ENCODE measurements at regions not wholly inside any gene's neighbourhood (a gene's known extent, or its start where the extent isn't known, plus 50 kb on each side); places are given as distances from the start of the nearest gene placed in this dataset.

- TF ChIP-seq CTCF (conservative IDR thresholded peaks at IDR 0.05; ENCODE audit: low read length) (no peak), EZH2phosphoT487 (IDR thresholded peaks at IDR 0.05; ENCODE audit: borderline replicate concordance) (no peak)
Measured at GRCh38 chr22:49692499-49693225, 135.0 kb downstream of the BRD1 start.
